Natural killer cell (primary cell): ENCODE measurements at regions not wholly inside any gene's neighbourhood (a gene's known extent, or its start where the extent isn't known, plus 50 kb on each side); places are given as distances from the start of the nearest gene placed in this dataset.

Experiments used
- ATAC-seq, 3 donors: fragments of 150-1000 bp in 2 of 3; fragments of 200-7000 bp in 1 of 3; cut with Tn5 transposase; 1 replicate in 1 of 3; 2 replicates in 2 of 3; pipeline ENCODE4 v1.10.0; 2021; ENCODE audit warnings: mild to moderate bottlenecking in 2 of 3, moderate library complexity in 2 of 3
- DNase-seq, 2 donors: peaks; one replicate each; pipeline versions ENCODE4 v3.0.0 to v3.0.0-alpha.2; 2013 to 2021; ENCODE audit warnings: mixed read lengths in 1 of 2
- H3K27ac ChIP-seq: one replicate; pipeline ENCODE4 v1.5.1; 2013; ENCODE audit warnings: mild to moderate bottlenecking, low read length
- H3K27me3 ChIP-seq: one replicate; pipeline ENCODE4 v1.6.1; 2013; ENCODE audit warnings: low read length; ENCODE audit not compliant: control insufficient read depth, insufficient read depth
- H3K36me3 ChIP-seq: one replicate; pipeline ENCODE4 v1.6.1; 2013; ENCODE audit warnings: low read length; ENCODE audit not compliant: control insufficient read depth, insufficient read depth
- H3K4me1 ChIP-seq: one replicate; pipeline ENCODE4 v1.6.1; 2013; ENCODE audit warnings: low read length; ENCODE audit not compliant: control insufficient read depth, insufficient read depth
- H3K4me3 ChIP-seq: one replicate; pipeline ENCODE4 v1.5.1; 2013; ENCODE audit warnings: low read length
- H3K9me3 ChIP-seq: one replicate; pipeline ENCODE4 v1.6.1; 2013; ENCODE audit warnings: low read length; ENCODE audit not compliant: control insufficient read depth, insufficient read depth
- H3K27ac Mint-ChIP-seq, 2 donors: one replicate each; pipeline ENCODE4 v1.8.0; 2022; ENCODE audit warnings: mild to moderate bottlenecking in 2 of 2, mixed read lengths in 2 of 2, moderate library complexity in 1 of 2
- H3K27me3 Mint-ChIP-seq, 2 donors: one replicate each; pipeline ENCODE4 v1.8.0; 2022; ENCODE audit warnings: low read depth in 2 of 2, mixed read lengths in 2 of 2
- H3K36me3 Mint-ChIP-seq: one replicate; pipeline ENCODE4 v1.8.0; 2022; ENCODE audit warnings: mixed read lengths
- H3K4me1 Mint-ChIP-seq, 2 donors: one replicate each; pipeline ENCODE4 v1.8.0; 2022; ENCODE audit warnings: mixed read lengths in 2 of 2
- H3K4me3 Mint-ChIP-seq: one replicate; pipeline ENCODE4 v1.8.0; 2022; ENCODE audit warnings: mild to moderate bottlenecking, moderate library complexity, mixed read lengths
- H3K9me3 Mint-ChIP-seq, 2 donors: one replicate each; pipeline ENCODE4 v1.8.0; 2022; ENCODE audit warnings: mixed read lengths in 2 of 2
- CTCF ChIP-seq: fragments of 200-600 bp; IDR thresholded peaks from one replicate; pipeline ENCODE4 v1.8.0; 2022; ENCODE audit warnings: antibody characterized with exemption
- WGBS: methylation state at CpG from one replicate; pipeline ENCODE4 v1.1.7; 2013; ENCODE audit warnings: missing lambda C conversion rate; ENCODE audit not compliant: insufficient coverage; 5-methylcytosine and 5-hydroxymethylcytosine counted together
- intact Hi-C: fragments of 100-400 bp; cut with micrococcal nuclease; formaldehyde crosslinking; loops from one replicate; pipeline ENCODE4 v1.14.2; 2022

- no peaks in the 10 kb centered on the region for H3K36me3 Mint-ChIP-seq
- intact Hi-C loops: no loop called here
- no peak overlapping the region for H3K27ac ChIP-seq
- no peaks in the 10 kb centered on the region for H3K27me3 ChIP-seq
- 91% methylated on average over 9 of the region's 9 CpGs for WGBS
- no peak for TF ChIP-seq CTCF
- H3K9me3 Mint-ChIP-seq: no peaks in the 10 kb centered on the region
- no peaks in the 10 kb centered on the region for H3K9me3 ChIP-seq
- no peak overlapping the region for H3K4me3 Mint-ChIP-seq
- H3K4me3 ChIP-seq: no peak overlapping the region
- H3K27me3 Mint-ChIP-seq: peaks cover 0 to 7% of the 10 kb centered on the region in 2 donors
- H3K27ac Mint-ChIP-seq: no peak overlapping the region
- H3K4me1 ChIP-seq: no peaks in the 10 kb centered on the region
- H3K4me1 Mint-ChIP-seq: no peaks in the 10 kb centered on the region
- DNase-seq: peak in 1 of 2 donors; percentile 10
- ATAC-seq: no peak
- no peaks in the 10 kb centered on the region for H3K36me3 ChIP-seq
Observed at GRCh38 chr9:135334953-135335460, 144.6 kb upstream of the PPP1R26 start.

- intact Hi-C loops: no loop called here
- no peak for ATAC-seq
- peaks cover 0 to 6% of the 10 kb centered on the region in 2 donors for H3K27me3 Mint-ChIP-seq
Observed at GRCh38 chr9:135335691-135336181, 143.8 kb upstream of the PPP1R26 start.

GRCh38 chr9:135336722-135337527, 142.7 kb upstream of the PPP1R26 start:
- Mint-ChIP-seq H3K4me1 (no peaks in the 10 kb centered on the region), H3K9me3 (no peaks in the 10 kb centered on the region), H3K27me3 (no peaks in the 10 kb centered on the region), H3K36me3 (no peaks in the 10 kb centered on the region), H3K27ac (no peak overlapping the region), H3K4me3 (peak overlapping the region; percentile 14)
- WGBS: 88% methylated on average over 23 of the region's 23 CpGs
- Histone ChIP-seq H3K9me3 (no peaks in the 10 kb centered on the region), H3K4me3 (no peak overlapping the region), H3K36me3 (no peaks in the 10 kb centered on the region), H3K4me1 (no peaks in the 10 kb centered on the region), H3K27ac (no peak overlapping the region), H3K27me3 (no peaks in the 10 kb centered on the region)
- peak in 1 of 3 donors; percentile 27 for ATAC-seq
- intact Hi-C loops: no loop called here
- DNase-seq: peak in 1 of 2 donors; percentile 9
- TF ChIP-seq CTCF: no peak

More at GRCh38 chr9:135335691-135336181, 143.8 kb upstream of the PPP1R26 start:
- Histone ChIP-seq H3K36me3 (no peaks in the 10 kb centered on the region), H3K27ac (no peak overlapping the region), H3K4me3 (no peak overlapping the region), H3K27me3 (no peaks in the 10 kb centered on the region), H3K4me1 (no peaks in the 10 kb centered on the region), H3K9me3 (no peaks in the 10 kb centered on the region)
- Mint-ChIP-seq H3K4me1 (no peaks in the 10 kb centered on the region), H3K9me3 (no peaks in the 10 kb centered on the region), H3K36me3 (no peaks in the 10 kb centered on the region), H3K4me3 (no peak overlapping the region), H3K27ac (no peak overlapping the region)
- WGBS: 93% methylated on average over 14 of the region's 14 CpGs
- DNase-seq: no peak
- TF ChIP-seq CTCF: no peak
